Tongue (tissue), 2 donors: ENCODE measurements at regions not wholly inside any gene's neighbourhood (a gene's known extent, or its start where the extent isn't known, plus 50 kb on each side); places are given as distances from the start of the nearest gene placed in this dataset. TPM values are rescaled to one million over a fixed set of nuclear protein-coding genes. Genes with fewer than 3 reads are reported as not detected.
A peak's percentile ranks its signal among the peaks of the same experiment; 100 is the strongest.

ENCODE experiments used
- DNase-seq: peaks from one replicate; pipeline ENCODE4 v3.0.0-alpha.2; 2015
- small RNA-seq: library from RNA; depleted of rRNA; stranded (forward); fragments of <200 nt; gene quantifications from one replicate; pipeline ENCODE3, GENCODE V24; 2014; ENCODE audit warnings: low replicate concordance

DNA sequence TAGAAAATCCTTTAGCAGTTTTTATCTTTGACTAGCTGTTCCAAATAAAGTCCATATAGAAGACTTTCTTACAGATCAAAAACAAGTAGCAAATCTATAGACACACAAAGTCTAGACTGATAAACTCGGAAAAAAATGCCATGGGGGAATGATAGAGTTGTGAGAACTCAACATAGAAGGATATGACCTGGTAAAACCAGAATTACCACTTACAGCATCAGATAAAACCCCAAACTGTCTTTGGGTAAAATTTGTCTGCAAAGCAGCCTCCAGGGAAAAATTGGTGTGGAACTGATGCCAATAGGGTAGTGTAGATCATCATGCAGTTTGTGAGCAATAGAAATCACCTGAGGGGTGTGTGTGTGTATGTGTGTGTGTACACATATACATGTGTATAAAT lies 579.1 kb downstream of the SPOCK3 start:
- DNase-seq = no peak

DNA sequence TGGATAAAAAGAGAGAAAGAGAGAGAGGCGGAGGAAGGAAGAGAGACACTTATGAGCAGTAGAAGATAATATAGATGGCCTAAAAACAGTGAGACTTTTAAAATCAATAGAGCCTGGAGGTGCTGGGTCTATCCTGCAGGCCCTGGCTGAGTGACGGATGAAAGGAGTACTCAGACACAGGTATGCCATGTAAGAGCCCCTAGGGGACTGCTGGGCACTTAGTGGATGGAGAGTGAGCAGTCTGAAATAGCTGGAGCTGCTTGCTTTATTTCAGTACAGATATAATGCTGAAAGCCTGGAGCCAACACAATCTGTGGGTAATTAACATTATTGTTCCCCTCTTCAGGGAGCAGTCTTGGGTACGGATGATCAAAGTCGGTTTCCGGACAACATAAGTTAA lies 578.6 kb downstream of the SPOCK3 start:
- DNase-seq = no peak

DNA sequence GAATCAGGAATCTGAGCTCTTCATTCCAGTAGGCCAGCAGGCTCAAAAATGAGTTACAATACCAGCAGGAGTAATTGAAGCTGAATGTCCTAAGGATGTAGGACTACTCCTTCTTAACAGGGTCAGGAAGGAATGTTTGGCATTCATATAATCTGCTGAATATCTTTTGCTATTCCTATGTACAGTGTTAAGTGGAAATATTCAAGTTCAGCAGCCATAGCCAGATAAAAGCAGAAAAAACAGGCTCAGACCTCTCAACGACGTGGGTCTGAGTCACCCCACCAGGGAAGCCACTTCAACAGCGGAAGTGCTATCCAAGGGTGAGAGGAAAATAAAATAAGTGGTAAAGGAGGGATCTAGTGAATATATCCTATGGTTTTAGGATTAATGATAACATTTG lies 577.0 kb downstream of the SPOCK3 start:
- DNase-seq = no peak

DNA sequence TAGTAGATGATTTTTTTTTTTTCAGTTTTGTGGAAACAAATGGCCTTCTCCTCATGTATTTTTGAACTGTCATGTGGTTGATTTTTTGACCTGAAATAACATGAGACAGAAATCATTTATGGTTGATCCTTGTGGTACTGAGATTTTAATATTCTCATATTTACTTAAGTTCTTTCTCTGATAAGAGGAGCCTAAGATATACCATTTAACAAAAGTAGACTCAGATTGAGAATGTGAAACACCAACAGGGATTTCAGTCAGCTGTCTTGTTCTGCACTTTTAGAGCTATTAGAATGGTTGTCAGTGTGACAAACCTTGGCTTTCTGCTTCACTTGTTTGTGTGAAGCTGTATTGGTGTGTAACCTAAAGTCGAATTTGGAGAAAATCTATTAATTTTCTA lies 575.7 kb downstream of the SPOCK3 start:
- DNase-seq = no peak

DNA sequence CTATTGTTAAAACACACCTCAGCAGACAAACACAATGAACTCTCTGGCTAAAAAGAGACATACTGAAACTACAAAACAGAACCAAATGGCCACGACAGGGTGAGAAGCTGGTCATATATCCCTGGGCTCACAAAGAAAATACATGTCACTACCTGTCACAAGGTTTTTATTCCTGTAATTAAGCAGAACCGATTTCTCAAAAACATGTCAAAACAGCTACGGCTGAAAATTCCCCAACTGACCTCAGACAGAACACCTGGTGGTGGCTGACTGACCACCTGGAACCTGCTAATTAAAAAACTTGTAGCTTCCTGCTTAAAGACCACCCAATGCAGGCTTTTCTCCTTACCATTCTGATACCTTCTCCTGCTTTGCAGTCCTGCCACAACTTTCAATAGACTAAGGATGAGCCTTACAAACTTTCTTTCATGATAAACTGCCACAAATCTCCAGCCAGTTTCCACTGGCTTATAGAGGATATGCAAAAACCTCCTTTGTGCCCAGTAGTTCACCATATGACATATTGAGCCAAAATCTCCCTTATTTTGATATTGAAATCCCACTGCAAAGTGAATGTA lies 571.9 kb downstream of the SPOCK3 start:
- no peak for DNase-seq

DNA sequence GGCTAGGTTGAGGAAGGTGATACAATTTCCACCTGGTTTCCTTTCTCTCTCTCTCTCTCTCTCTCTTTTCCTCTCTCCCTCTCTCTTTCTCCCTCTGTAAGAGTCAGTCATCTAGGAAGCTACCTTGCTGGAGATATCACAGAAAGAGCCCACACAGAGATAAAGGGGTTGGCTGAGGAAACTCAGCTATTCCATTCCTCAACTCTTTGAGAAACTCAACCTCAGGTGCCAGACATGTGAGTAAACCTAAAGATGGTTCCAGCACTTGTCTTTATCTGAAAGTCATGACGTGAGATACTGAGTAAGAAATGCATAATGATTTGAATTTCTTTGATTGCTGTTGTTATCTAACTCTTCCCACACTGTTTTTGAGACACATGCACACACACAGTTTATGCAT lies 564.0 kb downstream of the SPOCK3 start:
- no peak for DNase-seq

DNA sequence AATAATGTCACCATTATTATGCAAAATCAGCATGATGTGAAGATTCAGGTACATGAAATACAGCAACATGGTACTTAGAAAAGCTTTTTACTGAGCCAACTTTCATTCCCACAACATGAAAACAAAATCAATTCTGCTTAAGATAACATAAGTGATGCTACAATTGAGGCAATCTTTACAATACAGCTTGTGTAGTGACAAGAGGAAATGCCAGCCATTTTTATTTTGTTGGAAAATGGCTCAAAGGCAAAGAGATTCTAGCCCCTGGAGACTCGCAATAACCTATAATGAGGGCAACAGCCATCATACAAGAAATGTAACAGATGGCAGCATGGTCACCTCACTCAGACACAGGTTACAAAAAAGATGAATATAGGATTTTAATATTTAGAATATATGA lies 560.4 kb downstream of the SPOCK3 start:
- DNase-seq = no peak

DNA sequence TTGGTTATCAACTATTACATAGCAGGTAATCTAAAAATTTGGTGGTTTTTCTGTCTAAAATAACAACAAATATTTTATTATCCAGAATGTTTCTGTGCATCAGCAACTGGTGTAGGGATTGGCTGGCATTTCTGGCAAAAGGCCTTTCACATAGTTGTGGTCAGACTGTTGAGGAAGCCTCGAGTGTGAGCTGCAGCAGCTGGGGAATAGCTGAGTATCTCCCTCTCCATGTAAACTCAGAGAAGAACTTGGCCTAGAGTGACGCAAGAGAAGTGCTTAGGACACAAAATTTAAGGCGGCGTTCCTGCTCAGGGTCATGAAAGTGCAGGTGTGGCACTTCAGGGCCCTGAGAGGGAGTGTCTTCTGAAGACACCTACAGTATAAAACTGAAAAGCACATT lies 558.9 kb downstream of the SPOCK3 start:
- peak; percentile 12 for DNase-seq

DNA sequence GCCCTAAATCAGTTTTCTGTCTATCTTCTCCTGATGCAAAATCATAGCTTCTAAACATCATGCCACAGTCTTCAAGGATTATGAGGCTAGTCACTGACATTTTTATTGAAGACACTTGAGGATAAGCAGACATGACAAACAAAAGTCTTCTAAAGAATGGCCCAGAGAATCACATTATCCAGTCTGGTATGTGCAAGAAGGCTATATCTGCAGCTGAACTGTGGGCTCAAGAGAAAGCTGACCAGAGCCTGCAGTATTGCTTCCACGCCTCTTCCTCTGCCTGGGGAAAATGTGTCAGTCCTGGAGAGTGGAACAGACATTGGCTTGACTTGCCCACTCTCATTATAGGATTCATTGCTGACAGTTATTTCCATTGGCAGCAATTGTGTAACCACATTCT lies 553.5 kb downstream of the SPOCK3 start:
- DNase-seq = no peak

DNA sequence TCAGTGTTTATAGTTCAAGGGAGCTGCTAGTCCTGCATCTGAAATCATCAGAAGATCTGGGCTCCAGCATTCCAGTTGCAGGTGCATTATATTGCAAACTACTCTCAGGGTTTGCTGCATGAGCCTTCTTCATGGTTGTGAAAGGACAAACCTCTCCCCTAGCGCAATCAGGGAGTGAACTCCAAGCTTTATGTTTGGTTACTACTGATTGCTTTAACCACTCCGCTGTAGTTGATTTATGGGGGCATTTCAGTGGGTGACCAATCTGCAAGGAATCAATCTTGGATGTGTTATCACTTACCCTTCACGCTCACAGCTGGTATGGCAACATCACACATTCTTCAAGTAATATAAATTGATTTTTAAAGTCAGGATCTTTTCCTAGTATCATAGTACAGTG lies 552.1 kb downstream of the SPOCK3 start:
- DNase-seq = no peak

Small RNAs in the stretch of these regions (small RNA-seq; reads per million reads assigned to genes)
- not detected for gene RF00019
